ENCODE measurements at regions not wholly inside any gene's neighbourhood (a gene's known extent, or its start where the extent isn't known, plus 50 kb on each side); places are given as distances from the start of the nearest gene placed in this dataset.

DNA sequence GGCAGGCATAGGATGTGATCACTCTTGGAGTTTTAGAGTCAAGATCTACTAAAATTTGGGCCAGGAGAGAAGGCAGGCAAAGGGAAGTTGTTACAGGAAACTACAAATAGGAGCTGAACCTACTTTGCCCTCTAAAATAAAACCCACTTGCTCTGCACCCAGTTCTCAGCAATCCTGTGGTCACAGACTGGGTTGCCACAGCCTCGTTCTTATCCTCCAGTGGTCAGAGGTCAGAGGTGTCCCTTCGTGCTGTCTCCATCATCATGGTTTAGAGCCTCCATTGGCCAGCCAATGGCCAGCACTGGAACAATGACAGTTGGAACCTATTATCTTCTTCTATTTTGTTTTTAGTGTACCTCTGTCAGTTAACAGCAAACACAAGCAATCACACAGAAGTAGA is 90.7 kb upstream of the TNP1 start:
- TF ChIP-seq ARHGAP35 (CRISPR knock-in tag; IDR thresholded peaks at IDR 0.05; ENCODE audit: borderline replicate concordance): no peak
- TF ChIP-seq ZBTB14 (CRISPR knock-in tag; IDR thresholded peaks at IDR 0.05): no peak
- no peak for TF ChIP-seq TOPORS (CRISPR knock-in tag; IDR thresholded peaks at IDR 0.05)
- TF ChIP-seq, protein P1, sequence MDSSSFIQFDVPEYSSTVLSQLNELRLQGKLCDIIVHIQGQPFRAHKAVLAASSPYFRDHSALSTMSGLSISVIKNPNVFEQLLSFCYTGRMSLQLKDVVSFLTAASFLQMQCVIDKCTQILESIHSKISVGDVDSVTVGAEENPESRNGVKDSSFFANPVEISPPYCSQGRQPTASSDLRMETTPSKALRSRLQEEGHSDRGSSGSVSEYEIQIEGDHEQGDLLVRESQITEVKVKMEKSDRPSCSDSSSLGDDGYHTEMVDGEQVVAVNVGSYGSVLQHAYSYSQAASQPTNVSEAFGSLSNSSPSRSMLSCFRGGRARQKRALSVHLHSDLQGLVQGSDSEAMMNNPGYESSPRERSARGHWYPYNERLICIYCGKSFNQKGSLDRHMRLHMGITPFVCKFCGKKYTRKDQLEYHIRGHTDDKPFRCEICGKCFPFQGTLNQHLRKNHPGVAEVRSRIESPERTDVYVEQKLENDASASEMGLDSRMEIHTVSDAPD (CRISPR knock-in tag; IDR thresholded peaks at IDR 0.05): no peak
- TF ChIP-seq, protein P2, sequence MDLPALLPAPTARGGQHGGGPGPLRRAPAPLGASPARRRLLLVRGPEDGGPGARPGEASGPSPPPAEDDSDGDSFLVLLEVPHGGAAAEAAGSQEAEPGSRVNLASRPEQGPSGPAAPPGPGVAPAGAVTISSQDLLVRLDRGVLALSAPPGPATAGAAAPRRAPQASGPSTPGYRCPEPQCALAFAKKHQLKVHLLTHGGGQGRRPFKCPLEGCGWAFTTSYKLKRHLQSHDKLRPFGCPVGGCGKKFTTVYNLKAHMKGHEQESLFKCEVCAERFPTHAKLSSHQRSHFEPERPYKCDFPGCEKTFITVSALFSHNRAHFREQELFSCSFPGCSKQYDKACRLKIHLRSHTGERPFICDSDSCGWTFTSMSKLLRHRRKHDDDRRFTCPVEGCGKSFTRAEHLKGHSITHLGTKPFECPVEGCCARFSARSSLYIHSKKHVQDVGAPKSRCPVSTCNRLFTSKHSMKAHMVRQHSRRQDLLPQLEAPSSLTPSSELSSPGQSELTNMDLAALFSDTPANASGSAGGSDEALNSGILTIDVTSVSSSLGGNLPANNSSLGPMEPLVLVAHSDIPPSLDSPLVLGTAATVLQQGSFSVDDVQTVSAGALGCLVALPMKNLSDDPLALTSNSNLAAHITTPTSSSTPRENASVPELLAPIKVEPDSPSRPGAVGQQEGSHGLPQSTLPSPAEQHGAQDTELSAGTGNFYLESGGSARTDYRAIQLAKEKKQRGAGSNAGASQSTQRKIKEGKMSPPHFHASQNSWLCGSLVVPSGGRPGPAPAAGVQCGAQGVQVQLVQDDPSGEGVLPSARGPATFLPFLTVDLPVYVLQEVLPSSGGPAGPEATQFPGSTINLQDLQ (CRISPR knock-in tag; IDR thresholded peaks at IDR 0.05): no peak
- no peak for TF ChIP-seq FOXJ3 (CRISPR knock-in tag; IDR thresholded peaks at IDR 0.05; ENCODE audit: borderline replicate concordance)
- TF ChIP-seq ZNF253 (CRISPR knock-in tag; IDR thresholded peaks at IDR 0.05; ENCODE audit: borderline replicate concordance): no peak
- TF ChIP-seq YEATS4 (CRISPR knock-in tag; IDR thresholded peaks at IDR 0.05; ENCODE audit: borderline replicate concordance): no peak
- TF ChIP-seq, protein P3, sequence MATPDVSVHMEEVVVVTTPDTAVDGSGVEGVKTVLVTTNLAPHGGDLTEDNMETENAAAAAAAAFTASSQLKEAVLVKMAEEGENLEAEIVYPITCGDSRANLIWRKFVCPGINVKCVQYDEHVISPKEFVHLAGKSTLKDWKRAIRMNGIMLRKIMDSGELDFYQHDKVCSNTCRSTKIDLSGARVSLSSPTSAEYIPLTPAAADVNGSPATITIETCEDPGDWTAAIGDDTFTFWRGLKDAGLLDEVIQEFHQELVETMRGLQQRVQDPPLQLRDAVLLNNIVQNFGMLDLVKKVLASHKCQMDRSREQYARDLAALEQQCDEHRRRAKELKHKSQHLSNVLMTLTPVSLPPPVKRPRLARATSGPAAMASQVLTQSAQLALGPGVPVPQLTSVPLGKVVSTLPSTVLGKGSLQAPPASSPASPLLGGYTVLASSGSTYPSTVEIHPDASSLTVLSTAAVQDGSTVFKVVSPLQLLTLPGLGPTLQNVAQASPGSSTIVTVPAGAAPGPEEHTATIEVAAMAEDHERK (CRISPR knock-in tag; IDR thresholded peaks at IDR 0.05; ENCODE audit: low read depth): no peak
- no peak for TF ChIP-seq ZNF772 (CRISPR knock-in tag; IDR thresholded peaks at IDR 0.05)
- TF ChIP-seq ZNF207 (IDR thresholded peaks at IDR 0.05; ENCODE audit: borderline replicate concordance): no peak
- TF ChIP-seq, protein P4, sequence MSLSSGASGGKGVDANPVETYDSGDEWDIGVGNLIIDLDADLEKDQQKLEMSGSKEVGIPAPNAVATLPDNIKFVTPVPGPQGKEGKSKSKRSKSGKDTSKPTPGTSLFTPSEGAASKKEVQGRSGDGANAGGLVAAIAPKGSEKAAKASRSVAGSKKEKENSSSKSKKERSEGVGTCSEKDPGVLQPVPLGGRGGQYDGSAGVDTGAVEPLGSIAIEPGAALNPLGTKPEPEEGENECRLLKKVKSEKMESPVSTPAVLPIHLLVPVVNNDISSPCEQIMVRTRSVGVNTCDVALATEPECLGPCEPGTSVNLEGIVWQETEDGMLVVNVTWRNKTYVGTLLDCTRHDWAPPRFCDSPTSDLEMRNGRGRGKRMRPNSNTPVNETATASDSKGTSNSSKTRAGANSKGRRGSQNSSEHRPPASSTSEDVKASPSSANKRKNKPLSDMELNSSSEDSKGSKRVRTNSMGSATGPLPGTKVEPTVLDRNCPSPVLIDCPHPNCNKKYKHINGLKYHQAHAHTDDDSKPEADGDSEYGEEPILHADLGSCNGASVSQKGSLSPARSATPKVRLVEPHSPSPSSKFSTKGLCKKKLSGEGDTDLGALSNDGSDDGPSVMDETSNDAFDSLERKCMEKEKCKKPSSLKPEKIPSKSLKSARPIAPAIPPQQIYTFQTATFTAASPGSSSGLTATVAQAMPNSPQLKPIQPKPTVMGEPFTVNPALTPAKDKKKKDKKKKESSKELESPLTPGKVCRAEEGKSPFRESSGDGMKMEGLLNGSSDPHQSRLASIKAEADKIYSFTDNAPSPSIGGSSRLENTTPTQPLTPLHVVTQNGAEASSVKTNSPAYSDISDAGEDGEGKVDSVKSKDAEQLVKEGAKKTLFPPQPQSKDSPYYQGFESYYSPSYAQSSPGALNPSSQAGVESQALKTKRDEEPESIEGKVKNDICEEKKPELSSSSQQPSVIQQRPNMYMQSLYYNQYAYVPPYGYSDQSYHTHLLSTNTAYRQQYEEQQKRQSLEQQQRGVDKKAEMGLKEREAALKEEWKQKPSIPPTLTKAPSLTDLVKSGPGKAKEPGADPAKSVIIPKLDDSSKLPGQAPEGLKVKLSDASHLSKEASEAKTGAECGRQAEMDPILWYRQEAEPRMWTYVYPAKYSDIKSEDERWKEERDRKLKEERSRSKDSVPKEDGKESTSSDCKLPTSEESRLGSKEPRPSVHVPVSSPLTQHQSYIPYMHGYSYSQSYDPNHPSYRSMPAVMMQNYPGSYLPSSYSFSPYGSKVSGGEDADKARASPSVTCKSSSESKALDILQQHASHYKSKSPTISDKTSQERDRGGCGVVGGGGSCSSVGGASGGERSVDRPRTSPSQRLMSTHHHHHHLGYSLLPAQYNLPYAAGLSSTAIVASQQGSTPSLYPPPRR (CRISPR knock-in tag; IDR thresholded peaks at IDR 0.05; ENCODE audit: borderline replicate concordance): no peak
- TF ChIP-seq HOXA7 (CRISPR knock-in tag; IDR thresholded peaks at IDR 0.05): no peak
- Histone ChIP-seq H3K27me3 (ENCODE audit: control insufficient read depth in 1 of 2, insufficient read depth in 2 of 2, low read length in 2 of 2) (no peaks in the 10 kb centered on the region), H3K4me3 (replicated peaks in 1 of 3; ENCODE audit: insufficient read depth in 1 of 3, low read depth in 2 of 3, low read length in 3 of 3) (no peak overlapping the region), H3K4me1 (ENCODE audit: insufficient read depth, low read length) (no peaks in the 10 kb centered on the region), H3K36me3 (replicated peaks in 1 of 2; ENCODE audit: control insufficient read depth in 1 of 2, insufficient read depth in 2 of 2, low read length in 2 of 2) (no peaks in the 10 kb centered on the region), H2AFZ (ENCODE audit: low read length) (no peak overlapping the region), H4K20me1 (ENCODE audit: insufficient read depth, low read length) (no peaks in the 10 kb centered on the region), H3K4me2 (ENCODE audit: low read depth, low read length) (no peak overlapping the region), H3K27ac (ENCODE audit: extremely low read length, insufficient read depth, low read length) (no peak overlapping the region), H3K9me3 (ENCODE audit: low read length) (peaks cover 15% of the 10 kb centered on the region; the same call in 1 of the 2 replicates), H3K9ac (ENCODE audit: insufficient read depth, low read depth, low read length) (no peak overlapping the region), H3K79me2 (ENCODE audit: insufficient read depth, low read length) (no peaks in the 10 kb centered on the region)
- CTCF ChIA-PET (ENCODE audit: low intra/inter-chr PET ratio, low total read pairs): no interaction called here
- ATAC-seq: no peak
- DNase-seq (ENCODE audit: low spot score): no peak
- intact Hi-C loops (cut with micrococcal nuclease; ENCODE audit: unreplicated experiment): no loop called here
- 0% methylated on average over 2 of the region's 2 CpGs for WGBS (ENCODE audit: low lambda C conversion rate)
- BruUV-seq (replicated peaks): no TSS peak
- no peak for FAIRE-seq
- in situ Hi-C loops (cut with HindIII; ENCODE audit: extremely low pct_ligation_motif_present, low pct_unique_long_range_greater_than_20kb): no loop called here
- POLR2A ChIA-PET: no interaction called here
